Neuron (in vitro differentiated cells): ENCODE measurements at regions not wholly inside any gene's neighbourhood (a gene's known extent, or its start where the extent isn't known, plus 50 kb on each side); places are given as distances from the start of the nearest gene placed in this dataset.

Source experiments
- H2AFZ ChIP-seq: one replicate; pipeline ENCODE4 v1.6.1; 2013; ENCODE audit warnings: low read depth, mild to moderate bottlenecking, inconsistent platforms, low read length, moderate library complexity
- H3K27me3 ChIP-seq: one replicate; pipeline ENCODE4 v1.6.1; 2013; ENCODE audit warnings: low read length; ENCODE audit not compliant: insufficient read depth
- H3K36me3 ChIP-seq: one replicate; pipeline ENCODE4 v1.6.1; 2013; ENCODE audit warnings: low read length; ENCODE audit not compliant: insufficient read depth
- H3K4me1 ChIP-seq: one replicate; pipeline ENCODE4 v1.6.1; 2013; ENCODE audit warnings: low read length; ENCODE audit not compliant: insufficient read depth
- H3K4me3 ChIP-seq: 2 replicates; pipeline ENCODE4 v1.5.1; 2013; ENCODE audit warnings: mild to moderate bottlenecking, low read length, moderate library complexity
- H3K9me3 ChIP-seq: one replicate; pipeline ENCODE4 v1.6.1; 2013; ENCODE audit warnings: low read length

- no peak overlapping the region for H3K4me3 ChIP-seq
- no peak overlapping the region for H2AFZ ChIP-seq
- H3K36me3 ChIP-seq, result no peaks in the 10 kb centered on the region
- no peaks in the 10 kb centered on the region for H3K4me1 ChIP-seq
- no peaks in the 10 kb centered on the region for H3K9me3 ChIP-seq
- no peaks in the 10 kb centered on the region for H3K27me3 ChIP-seq
Measured at GRCh38 chrX:137646472-137646871, 80.5 kb downstream of the ZIC3 start.

GRCh38 chrX:137651647-137652046 is 85.7 kb downstream of the ZIC3 start:
- Histone ChIP-seq H3K9me3 (no peaks in the 10 kb centered on the region), H3K4me1 (no peaks in the 10 kb centered on the region), H3K36me3 (no peaks in the 10 kb centered on the region), H3K4me3 (no peak overlapping the region), H2AFZ (no peak overlapping the region), H3K27me3 (no peaks in the 10 kb centered on the region)

GRCh38 chrX:137652086-137652485 is 86.2 kb downstream of the ZIC3 start:
- Histone ChIP-seq H3K36me3 (no peaks in the 10 kb centered on the region), H3K9me3 (no peaks in the 10 kb centered on the region), H3K4me3 (no peak overlapping the region), H2AFZ (no peak overlapping the region), H3K4me1 (no peaks in the 10 kb centered on the region), H3K27me3 (no peaks in the 10 kb centered on the region)

GRCh38 chrX:137654481-137654880 is 88.6 kb downstream of the ZIC3 start:
- Histone ChIP-seq H3K27me3 (no peaks in the 10 kb centered on the region), H3K36me3 (no peaks in the 10 kb centered on the region), H3K9me3 (no peaks in the 10 kb centered on the region), H3K4me3 (no peak overlapping the region), H2AFZ (no peak overlapping the region), H3K4me1 (no peaks in the 10 kb centered on the region)

GRCh38 chrX:137667776-137668175 is 101.8 kb downstream of the ZIC3 start:
- Histone ChIP-seq H3K27me3 (no peaks in the 10 kb centered on the region), H2AFZ (no peak overlapping the region), H3K9me3 (no peaks in the 10 kb centered on the region), H3K4me1 (no peaks in the 10 kb centered on the region), H3K36me3 (no peaks in the 10 kb centered on the region), H3K4me3 (no peak overlapping the region)

GRCh38 chrX:137684591-137684990 is 118.7 kb downstream of the ZIC3 start:
- Histone ChIP-seq H2AFZ (no peak overlapping the region), H3K36me3 (no peaks in the 10 kb centered on the region), H3K9me3 (no peaks in the 10 kb centered on the region), H3K27me3 (no peaks in the 10 kb centered on the region), H3K4me3 (no peak overlapping the region), H3K4me1 (peaks cover 5% of the 10 kb centered on the region)

- no peaks in the 10 kb centered on the region for H3K36me3 ChIP-seq
- no peak overlapping the region for H2AFZ ChIP-seq
- no peak overlapping the region for H3K4me3 ChIP-seq
- H3K9me3 ChIP-seq, result no peaks in the 10 kb centered on the region
- H3K27me3 ChIP-seq, result no peaks in the 10 kb centered on the region
- no peaks in the 10 kb centered on the region for H3K4me1 ChIP-seq
Measured at GRCh38 chrX:137695417-137695816, 129.5 kb downstream of the ZIC3 start.

GRCh38 chrX:137707348-137707747 is 141.4 kb downstream of the ZIC3 start:
- Histone ChIP-seq H2AFZ (no peak overlapping the region), H3K9me3 (no peaks in the 10 kb centered on the region), H3K27me3 (no peaks in the 10 kb centered on the region), H3K4me3 (no peak overlapping the region), H3K36me3 (no peaks in the 10 kb centered on the region), H3K4me1 (no peaks in the 10 kb centered on the region)

GRCh38 chrX:137742846-137743245 is 176.9 kb downstream of the ZIC3 start:
- Histone ChIP-seq H3K36me3 (no peaks in the 10 kb centered on the region), H3K27me3 (no peaks in the 10 kb centered on the region), H3K9me3 (no peaks in the 10 kb centered on the region), H3K4me1 (peaks cover 8% of the 10 kb centered on the region), H2AFZ (no peak overlapping the region), H3K4me3 (no peak overlapping the region)

- Histone ChIP-seq H3K4me1 (peaks cover 13% of the 10 kb centered on the region), H3K4me3 (no peak overlapping the region), H3K36me3 (no peaks in the 10 kb centered on the region), H3K9me3 (no peaks in the 10 kb centered on the region), H3K27me3 (no peaks in the 10 kb centered on the region), H2AFZ (no peak overlapping the region)
Measured at GRCh38 chrX:137743414-137743813, 177.5 kb downstream of the ZIC3 start.

- Histone ChIP-seq H2AFZ (no peak overlapping the region), H3K9me3 (no peaks in the 10 kb centered on the region), H3K27me3 (no peaks in the 10 kb centered on the region), H3K4me1 (peaks cover 18% of the 10 kb centered on the region), H3K4me3 (no peak overlapping the region), H3K36me3 (no peaks in the 10 kb centered on the region)
Measured at GRCh38 chrX:137746289-137746688, 180.4 kb downstream of the ZIC3 start.

- H3K36me3 ChIP-seq, result no peaks in the 10 kb centered on the region
Measured at GRCh38 chrX:137747244-137748043, 181.5 kb downstream of the ZIC3 start.

GRCh38 chrX:137748827-137749226 is 182.9 kb downstream of the ZIC3 start:
- Histone ChIP-seq H3K4me3 (no peak overlapping the region), H2AFZ (no peak overlapping the region)

More at GRCh38 chrX:137747244-137748043, 181.5 kb downstream of the ZIC3 start:
- H2AFZ ChIP-seq, result peak overlapping the region; percentile 9
- no peaks in the 10 kb centered on the region for H3K9me3 ChIP-seq
- H3K27me3 ChIP-seq, result no peaks in the 10 kb centered on the region
- peaks cover 18% of the 10 kb centered on the region for H3K4me1 ChIP-seq
- H3K4me3 ChIP-seq, result peak overlapping the region; percentile 27

GRCh38 chrX:137749246-137749645 is 183.3 kb downstream of the ZIC3 start:
- no peak overlapping the region for H2AFZ ChIP-seq
- H3K4me3 ChIP-seq, result no peak overlapping the region

More at GRCh38 chrX:137748827-137749226, 182.9 kb downstream of the ZIC3 start:
- Histone ChIP-seq H3K4me1 (peaks cover 18% of the 10 kb centered on the region), H3K36me3 (no peaks in the 10 kb centered on the region), H3K9me3 (no peaks in the 10 kb centered on the region), H3K27me3 (no peaks in the 10 kb centered on the region)

More at GRCh38 chrX:137749246-137749645, 183.3 kb downstream of the ZIC3 start:
- Histone ChIP-seq H3K27me3 (no peaks in the 10 kb centered on the region), H3K9me3 (no peaks in the 10 kb centered on the region), H3K36me3 (no peaks in the 10 kb centered on the region), H3K4me1 (peaks cover 18% of the 10 kb centered on the region)
